ENCODE measurements at regions not wholly inside any gene's neighbourhood (a gene's known extent, or its start where the extent isn't known, plus 50 kb on each side); places are given as distances from the start of the nearest gene placed in this dataset.

DNA sequence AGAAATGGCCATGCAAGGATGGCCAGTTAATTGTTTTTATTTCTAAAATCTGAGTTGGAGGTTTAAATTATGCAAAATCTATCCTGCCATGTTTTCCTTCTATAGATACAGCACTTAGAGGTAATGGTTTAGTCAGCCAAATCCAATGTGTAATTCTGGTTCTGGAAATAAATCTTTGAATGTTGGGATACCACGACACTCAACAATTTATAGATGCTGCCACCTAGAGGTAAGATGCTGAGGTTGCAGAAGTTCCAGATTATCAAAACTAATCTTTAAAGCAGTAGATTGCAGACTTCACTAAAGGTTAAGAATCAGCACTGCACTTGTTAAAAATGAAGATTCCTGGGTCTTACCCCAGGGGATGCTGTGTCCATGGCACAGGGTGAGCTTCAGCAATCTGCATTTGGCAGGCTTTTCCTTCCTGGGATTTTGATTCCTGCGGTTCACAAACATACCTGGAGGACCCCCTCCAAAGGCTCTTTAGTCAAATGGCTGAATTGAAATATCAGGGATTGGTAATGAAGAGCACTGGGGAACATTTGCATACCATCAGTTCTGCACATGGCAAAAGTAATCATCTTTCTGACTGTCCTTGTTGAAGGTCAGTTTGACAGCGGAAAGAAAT is 53.4 kb upstream of the ANO4 start:
- DNase-seq, result peak; percentile 8

- DNase-seq, result no peak
These were observed 51.5 kb upstream of the ANO4 start for GRCh38 chr12:100743060-100743459.

All from renal pelvis (tissue), 1 donor.